ENCODE measurements at regions not wholly inside any gene's neighbourhood (a gene's known extent, or its start where the extent isn't known, plus 50 kb on each side); places are given as distances from the start of the nearest gene placed in this dataset.

DNA sequence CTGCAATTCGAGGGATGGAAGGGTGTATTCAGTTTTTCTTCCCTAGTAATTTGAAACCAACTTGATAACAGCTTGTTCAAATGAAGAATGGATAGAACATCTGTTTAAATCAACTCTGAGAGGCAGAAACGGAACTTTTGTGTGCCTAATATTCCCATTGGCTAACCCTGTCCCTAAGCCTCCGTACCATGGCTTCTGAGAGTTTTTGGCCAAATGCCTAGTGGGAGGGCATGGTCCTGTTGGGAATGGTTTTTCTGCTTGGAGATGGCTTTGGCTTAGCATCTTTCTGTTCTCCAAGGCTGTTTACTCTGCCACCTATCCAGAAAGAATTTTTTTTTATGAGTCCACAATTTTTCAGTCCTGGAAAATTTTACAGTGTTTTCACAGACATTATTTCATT is 126.7 kb upstream of the MLIP start (continued):
- no peak for TF ChIP-seq SAP30 (IDR thresholded peaks at IDR 0.05; ENCODE audit: insufficient read depth, insufficient replicate concordance, low read length)
- no peak for TF ChIP-seq ASH2L (IDR thresholded peaks at IDR 0.05; ENCODE audit: low read length)
- TF ChIP-seq RXRA (IDR thresholded peaks at IDR 0.05; ENCODE audit: insufficient read depth, low read depth, low read length), result no peak
- no peak for TF ChIP-seq SIX5 (IDR thresholded peaks at IDR 0.05; ENCODE audit: low read depth, low read length)
- no peak for TF ChIP-seq KDM4A (IDR thresholded peaks at IDR 0.05; ENCODE audit: low read depth, low read length, severe bottlenecking)
- no peak for TF ChIP-seq CTBP2 (IDR thresholded peaks at IDR 0.05; ENCODE audit: borderline replicate concordance, insufficient read depth, insufficient read length, low read length)
- TF ChIP-seq CHD1 (IDR thresholded peaks at IDR 0.05; ENCODE audit: low read depth, low read length), result no peak
- TF ChIP-seq RFX5 (IDR thresholded peaks at IDR 0.05; ENCODE audit: borderline replicate concordance, low read depth, low read length), result no peak

Data from H1 (cell line).